ENCODE measurements at regions not wholly inside any gene's neighbourhood (a gene's known extent, or its start where the extent isn't known, plus 50 kb on each side); places are given as distances from the start of the nearest gene placed in this dataset.
"Not testable (repeated sequence)": the region's sequence is repeated elsewhere in the genome, so short reads cannot be mapped to it uniquely, and the experiment has no call there.

DNA sequence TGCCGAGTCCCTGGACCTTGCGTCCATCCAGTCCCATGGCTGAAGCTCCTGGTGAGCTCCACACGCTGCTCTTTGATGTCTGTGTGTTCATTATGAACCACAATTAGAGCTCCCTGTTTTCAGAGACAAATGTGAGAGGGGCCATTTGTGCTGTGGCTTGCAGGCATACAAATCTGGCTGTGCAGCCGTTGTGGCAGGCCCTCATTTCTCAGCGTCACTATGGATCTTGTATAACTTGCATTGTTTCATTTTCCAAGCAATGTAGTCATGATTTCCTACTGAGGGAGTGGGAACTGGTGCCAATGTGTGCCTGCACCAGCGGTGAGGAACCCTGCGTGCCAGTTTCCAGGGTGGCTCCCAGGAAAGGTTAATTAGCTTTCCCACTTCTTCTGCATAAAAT, 542.6 kb downstream of the TMEM114 start:
- H3K4me3 ChIP-seq (ENCODE audit: low read length), result no peak overlapping the region
- no peak for DNase-seq (ENCODE audit: low read depth)
- TF ChIP-seq, protein P1, sequence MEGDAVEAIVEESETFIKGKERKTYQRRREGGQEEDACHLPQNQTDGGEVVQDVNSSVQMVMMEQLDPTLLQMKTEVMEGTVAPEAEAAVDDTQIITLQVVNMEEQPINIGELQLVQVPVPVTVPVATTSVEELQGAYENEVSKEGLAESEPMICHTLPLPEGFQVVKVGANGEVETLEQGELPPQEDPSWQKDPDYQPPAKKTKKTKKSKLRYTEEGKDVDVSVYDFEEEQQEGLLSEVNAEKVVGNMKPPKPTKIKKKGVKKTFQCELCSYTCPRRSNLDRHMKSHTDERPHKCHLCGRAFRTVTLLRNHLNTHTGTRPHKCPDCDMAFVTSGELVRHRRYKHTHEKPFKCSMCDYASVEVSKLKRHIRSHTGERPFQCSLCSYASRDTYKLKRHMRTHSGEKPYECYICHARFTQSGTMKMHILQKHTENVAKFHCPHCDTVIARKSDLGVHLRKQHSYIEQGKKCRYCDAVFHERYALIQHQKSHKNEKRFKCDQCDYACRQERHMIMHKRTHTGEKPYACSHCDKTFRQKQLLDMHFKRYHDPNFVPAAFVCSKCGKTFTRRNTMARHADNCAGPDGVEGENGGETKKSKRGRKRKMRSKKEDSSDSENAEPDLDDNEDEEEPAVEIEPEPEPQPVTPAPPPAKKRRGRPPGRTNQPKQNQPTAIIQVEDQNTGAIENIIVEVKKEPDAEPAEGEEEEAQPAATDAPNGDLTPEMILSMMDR (IDR thresholded peaks at IDR 0.05; ENCODE audit: insufficient read depth, low read depth, low read length, missing control alignments), result no peak

DNA sequence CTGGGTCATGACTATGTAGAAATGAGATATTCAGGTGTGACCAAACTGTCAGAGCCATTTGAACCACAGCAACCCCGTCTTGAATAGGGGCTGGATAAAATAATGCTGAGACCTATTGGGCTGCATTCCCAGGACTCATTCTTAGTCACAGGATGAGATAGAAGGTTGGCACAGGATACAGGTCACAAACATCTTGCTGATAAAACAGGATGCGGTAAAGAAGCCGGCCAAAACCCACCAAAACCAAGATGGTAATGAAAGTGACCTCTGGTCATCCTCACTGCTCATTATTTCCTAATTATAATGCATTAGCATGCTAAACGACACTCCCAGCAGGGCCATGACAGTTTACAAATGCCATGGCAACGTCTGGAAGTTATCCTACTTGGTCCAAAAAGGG, 545.5 kb downstream of the TMEM114 start:
- H3K4me3 ChIP-seq (ENCODE audit: low read length), result no peak overlapping the region
- no peak for DNase-seq (ENCODE audit: low read depth)
- TF ChIP-seq, protein P1 (IDR thresholded peaks at IDR 0.05; ENCODE audit: insufficient read depth, low read depth, low read length, missing control alignments), result no peak

DNA sequence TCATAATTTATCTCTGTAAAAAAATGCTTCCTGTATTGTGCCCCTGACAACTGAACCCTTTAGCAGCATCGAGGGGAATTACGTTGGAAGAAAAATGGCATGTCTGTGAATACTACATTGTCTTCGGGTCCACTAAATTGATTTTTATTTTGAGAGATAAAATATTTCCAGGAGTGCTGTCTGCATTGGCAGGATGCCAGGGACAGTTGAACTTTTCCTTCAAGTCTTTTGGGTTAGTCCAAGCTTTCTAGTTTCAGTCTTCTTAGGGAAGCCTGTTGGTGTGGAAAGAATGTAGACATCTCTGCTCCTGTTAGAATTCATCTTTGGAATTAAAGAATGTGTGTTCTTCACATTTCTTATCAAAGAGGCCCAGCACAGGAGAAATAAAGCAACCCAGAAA, 557.9 kb downstream of the TMEM114 start:
- DNase-seq (ENCODE audit: low read depth), result no peak
- TF ChIP-seq, protein P1 (IDR thresholded peaks at IDR 0.05; ENCODE audit: insufficient read depth, low read depth, low read length, missing control alignments), result no peak
- no peak overlapping the region for H3K4me3 ChIP-seq (ENCODE audit: low read length)

DNA sequence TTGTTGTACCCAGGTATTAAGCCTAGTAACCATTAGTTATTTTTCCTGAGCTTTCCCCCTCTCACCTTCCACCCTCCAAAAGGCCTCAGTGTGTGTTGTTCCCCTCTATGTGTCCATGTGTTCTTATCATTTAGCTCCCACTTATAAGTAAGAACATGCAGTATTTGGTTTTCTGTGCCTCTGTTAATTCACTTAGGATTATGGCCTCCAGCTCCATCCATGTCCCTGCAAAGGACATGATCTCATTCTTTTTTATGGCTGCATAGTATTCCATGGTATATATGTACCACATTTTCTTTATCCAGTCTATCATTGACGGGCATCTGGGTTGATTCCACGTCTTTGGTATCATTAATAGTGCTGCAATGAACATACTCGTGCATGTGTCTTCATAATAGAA, 560.3 kb downstream of the TMEM114 start:
- not testable (repeated sequence) for DNase-seq (ENCODE audit: low read depth); H3K4me3 ChIP-seq (ENCODE audit: low read length)

DNA sequence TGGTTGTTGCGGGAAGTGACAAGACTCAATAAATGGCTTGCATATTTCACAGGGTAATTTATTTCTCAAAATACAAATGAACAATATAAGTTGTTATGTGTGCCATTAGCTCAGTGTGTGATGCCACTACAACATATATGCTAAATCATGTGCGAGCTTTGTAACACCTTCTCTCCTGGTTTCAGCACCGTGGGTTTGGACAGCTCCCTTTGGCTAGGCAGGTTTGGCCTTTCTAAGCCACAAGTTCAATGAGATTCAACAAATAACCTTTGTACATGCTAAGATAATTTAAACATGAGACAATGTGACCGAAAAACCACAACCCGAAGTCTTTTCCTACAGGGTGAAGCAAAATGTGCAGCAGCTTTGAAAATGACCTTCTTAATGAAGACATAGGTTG, 563.9 kb downstream of the TMEM114 start:
- TF ChIP-seq, protein P1 (IDR thresholded peaks at IDR 0.05; ENCODE audit: insufficient read depth, low read depth, low read length, missing control alignments), result no peak
- DNase-seq (ENCODE audit: low read depth), result peak; percentile 1
- H3K4me3 ChIP-seq (ENCODE audit: low read length), result no peak overlapping the region

DNA sequence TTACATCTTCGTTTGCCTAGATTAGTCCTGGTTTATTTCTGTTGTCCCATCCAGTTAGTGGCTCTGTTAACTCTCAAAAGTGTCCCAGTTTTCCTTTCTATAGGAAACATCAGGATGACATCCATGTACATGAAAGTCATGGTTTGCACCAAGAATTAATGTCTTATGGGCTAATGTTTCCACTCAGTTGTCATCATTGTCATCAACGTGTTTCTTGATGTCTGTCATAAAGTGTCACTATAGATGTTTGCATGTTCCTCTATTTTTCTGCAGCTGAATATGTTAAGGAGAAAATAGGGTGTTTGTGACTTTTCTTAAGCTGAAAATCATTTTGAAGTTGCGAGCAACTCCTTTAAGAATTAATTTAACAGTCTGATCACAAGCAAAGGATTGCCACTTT, 567.0 kb downstream of the TMEM114 start:
- TF ChIP-seq, protein P1 (IDR thresholded peaks at IDR 0.05; ENCODE audit: insufficient read depth, low read depth, low read length, missing control alignments), result no peak
- no peak overlapping the region for H3K4me3 ChIP-seq (ENCODE audit: low read length)

DNA sequence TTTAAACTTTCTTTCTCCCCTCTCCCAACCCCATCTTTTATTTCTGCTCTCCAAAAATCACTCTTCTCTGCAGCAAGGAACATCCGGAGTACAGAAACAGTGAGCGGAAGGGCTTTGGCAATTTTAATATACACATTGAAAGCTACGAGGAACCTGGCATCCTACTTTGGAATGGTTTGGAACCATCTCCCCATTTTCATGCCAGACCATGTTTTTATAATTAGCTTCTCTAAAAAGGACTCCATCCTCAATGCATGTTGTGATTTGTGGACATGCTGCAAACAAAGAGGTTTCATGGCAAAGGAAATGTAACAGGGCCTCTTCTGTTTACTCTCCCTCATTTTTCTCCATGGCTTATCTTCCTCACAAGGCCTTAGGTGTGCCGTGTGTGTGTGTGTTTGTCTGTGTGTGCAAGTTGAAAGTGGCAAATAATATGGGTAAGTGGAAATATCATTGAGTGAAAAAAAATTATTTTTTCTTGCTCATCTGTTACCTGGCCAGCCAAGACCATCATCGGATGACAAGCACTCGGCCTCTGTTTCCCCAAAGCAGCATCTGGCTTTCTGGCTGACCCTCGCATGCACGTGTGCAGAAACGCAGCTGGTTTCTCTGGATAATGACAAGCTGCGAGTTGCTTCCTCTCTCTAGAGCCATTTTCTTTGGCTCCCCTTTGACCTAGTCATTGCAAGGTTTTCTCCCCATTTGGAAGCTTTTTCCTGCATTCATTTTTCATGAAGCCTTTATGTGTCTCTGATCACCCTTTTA, 585.0 kb downstream of the TMEM114 start:
- TF ChIP-seq, protein P1 (IDR thresholded peaks at IDR 0.05; ENCODE audit: insufficient read depth, low read depth, low read length, missing control alignments), result no peak
- no peak overlapping the region for H3K4me3 ChIP-seq (ENCODE audit: low read length)
- no peak for DNase-seq (ENCODE audit: low read depth)

More for the DNA sequence above, 567.0 kb downstream of the TMEM114 start:
- no peak for DNase-seq (ENCODE audit: low read depth)
